ENCODE measurements at regions not wholly inside any gene's neighbourhood (a gene's known extent, or its start where the extent isn't known, plus 50 kb on each side); places are given as distances from the start of the nearest gene placed in this dataset.

GRCh38 chr16:66007717-66008116, 358.8 kb upstream of the CDH5 start:
- TF ChIP-seq, protein P1, sequence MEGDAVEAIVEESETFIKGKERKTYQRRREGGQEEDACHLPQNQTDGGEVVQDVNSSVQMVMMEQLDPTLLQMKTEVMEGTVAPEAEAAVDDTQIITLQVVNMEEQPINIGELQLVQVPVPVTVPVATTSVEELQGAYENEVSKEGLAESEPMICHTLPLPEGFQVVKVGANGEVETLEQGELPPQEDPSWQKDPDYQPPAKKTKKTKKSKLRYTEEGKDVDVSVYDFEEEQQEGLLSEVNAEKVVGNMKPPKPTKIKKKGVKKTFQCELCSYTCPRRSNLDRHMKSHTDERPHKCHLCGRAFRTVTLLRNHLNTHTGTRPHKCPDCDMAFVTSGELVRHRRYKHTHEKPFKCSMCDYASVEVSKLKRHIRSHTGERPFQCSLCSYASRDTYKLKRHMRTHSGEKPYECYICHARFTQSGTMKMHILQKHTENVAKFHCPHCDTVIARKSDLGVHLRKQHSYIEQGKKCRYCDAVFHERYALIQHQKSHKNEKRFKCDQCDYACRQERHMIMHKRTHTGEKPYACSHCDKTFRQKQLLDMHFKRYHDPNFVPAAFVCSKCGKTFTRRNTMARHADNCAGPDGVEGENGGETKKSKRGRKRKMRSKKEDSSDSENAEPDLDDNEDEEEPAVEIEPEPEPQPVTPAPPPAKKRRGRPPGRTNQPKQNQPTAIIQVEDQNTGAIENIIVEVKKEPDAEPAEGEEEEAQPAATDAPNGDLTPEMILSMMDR (IDR thresholded peaks at IDR 0.05) = no peak

- TF ChIP-seq, protein P1 (IDR thresholded peaks at IDR 0.05) = no peak
These were observed 360.0 kb upstream of the CDH5 start for GRCh38 chr16:66006485-66006884.

DNA sequence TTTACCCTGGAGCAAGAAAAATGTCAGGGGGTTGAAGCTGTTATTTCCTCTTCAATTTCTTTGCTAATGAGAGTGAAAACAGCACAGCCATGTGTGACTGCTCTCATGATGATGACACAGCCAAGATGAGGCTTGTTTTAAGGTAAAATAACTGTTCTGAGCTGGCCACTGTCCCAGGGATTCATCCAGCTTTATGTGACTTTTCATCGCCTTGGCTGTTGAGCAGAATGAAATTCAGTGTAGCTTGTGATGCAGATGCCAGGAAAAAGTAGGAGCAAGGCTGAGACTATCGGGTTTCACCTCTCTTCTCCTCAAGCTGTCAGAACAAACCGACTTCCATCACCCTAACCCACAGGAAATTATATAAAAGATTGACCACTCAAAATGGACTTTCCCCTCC, 361.8 kb upstream of the CDH5 start:
- TF ChIP-seq, protein P1 (IDR thresholded peaks at IDR 0.05) = no peak

DNA sequence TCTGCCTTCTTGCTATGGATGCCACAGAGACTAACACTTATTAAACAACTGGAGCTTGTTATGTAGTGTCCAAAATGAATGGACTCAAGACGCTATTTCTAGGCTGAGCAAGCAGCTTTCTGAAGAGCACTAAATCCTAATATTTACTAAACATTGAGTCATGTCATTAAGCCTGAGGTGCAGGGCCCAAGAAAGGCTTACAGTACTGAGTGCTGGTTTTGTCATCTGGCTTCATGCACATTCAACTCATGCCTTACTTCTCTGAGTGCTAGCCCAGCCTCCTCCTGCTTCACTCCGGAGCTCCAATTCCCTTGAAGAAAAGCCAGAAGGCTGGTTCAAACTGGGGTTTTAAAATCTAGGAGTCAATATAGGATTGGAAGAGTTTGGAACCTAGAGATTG, 363.3 kb upstream of the CDH5 start:
- TF ChIP-seq, protein P1 (IDR thresholded peaks at IDR 0.05) = no peak

DNA sequence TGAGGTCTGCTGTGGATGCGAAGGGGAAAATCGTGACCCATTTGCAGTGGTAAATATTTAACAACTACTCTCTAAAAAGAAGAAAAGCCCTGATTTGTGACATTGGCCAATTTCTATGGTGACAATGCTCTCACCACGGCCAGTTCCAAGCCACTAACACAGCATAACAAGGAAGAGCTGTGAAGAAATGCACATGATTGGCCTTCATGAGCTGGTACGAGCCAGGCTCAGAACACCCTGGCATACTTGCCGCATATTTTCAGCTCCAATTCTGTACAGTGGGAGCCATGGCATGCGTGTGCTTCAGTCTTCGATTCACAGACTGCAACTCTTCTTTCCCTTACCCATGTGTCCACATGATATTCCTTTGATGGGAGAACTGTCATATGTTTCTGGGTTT, 363.9 kb upstream of the CDH5 start:
- TF ChIP-seq, protein P1 (IDR thresholded peaks at IDR 0.05) = no peak

- TF ChIP-seq, protein P1 (IDR thresholded peaks at IDR 0.05) = no peak
These were observed 365.1 kb upstream of the CDH5 start for GRCh38 chr16:66001432-66001831.

DNA sequence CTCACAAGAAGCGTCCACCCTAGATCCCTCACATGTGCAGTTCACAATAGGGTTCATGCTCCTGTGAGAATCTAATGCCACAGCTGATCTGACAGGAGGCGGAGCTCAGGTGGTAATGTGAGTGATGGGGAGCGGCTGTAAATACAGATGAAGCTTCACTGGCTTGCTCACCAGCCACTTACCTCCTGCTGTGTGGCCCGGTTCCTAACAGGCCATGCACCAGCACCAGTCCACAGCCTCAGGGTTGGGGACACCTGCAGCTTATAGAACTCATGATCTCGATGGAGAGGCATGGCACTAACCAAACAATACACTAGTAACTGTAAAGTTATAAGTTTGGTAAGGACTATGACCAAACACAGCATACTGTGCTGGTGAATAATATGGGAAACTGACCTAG, 368.0 kb upstream of the CDH5 start:
- TF ChIP-seq, protein P1 (IDR thresholded peaks at IDR 0.05) = no peak

DNA sequence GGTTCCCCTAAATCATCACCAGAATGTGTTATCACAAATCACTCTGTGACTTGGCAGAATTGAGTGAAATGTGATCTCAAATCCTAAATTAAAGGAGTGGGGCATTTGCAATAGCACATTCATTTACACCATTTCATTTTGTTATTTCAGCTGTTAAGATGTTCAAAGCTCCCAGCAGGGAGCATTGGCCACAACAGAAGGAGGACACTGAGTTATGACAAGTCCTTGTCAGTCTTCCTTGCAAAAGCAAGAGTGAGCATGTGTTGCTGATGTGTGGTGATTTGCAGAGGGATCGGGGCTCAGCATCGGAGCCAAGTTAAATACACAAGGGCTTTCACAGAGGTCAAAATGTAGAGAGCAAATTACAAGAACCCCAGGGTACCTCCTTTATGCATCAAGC, 372.2 kb upstream of the CDH5 start:
- TF ChIP-seq, protein P1 (IDR thresholded peaks at IDR 0.05) = no peak
